A673 (cell line): ENCODE measurements at regions not wholly inside any gene's neighbourhood (a gene's known extent, or its start where the extent isn't known, plus 50 kb on each side); places are given as distances from the start of the nearest gene placed in this dataset.

Source experiments
- CTCF ChIP-seq: fragments of 300-800, 200-600 bp; sonication (generic); conservative IDR thresholded peaks from 2 replicates; pipeline ENCODE4 v1.5.1; 2017; ENCODE audit warnings: low read depth, mild to moderate bottlenecking, antibody characterized with exemption, low read length, moderate library complexity, mixed read lengths
- EZH2 ChIP-seq: fragments of 200-600 bp; sonication (generic); IDR thresholded peaks from 2 replicates; pipeline ENCODE4 v1.6.1; 2017; ENCODE audit warnings: borderline replicate concordance, low read depth, mild to moderate bottlenecking, mixed read lengths, antibody characterized with exemption, low read length; ENCODE audit not compliant: poor library complexity, severe bottlenecking

- TF ChIP-seq CTCF = no peak
- TF ChIP-seq EZH2 = no peak
Observed at GRCh38 chr5:158433634-158434033, 574.7 kb upstream of the CLINT1 start.
